Testis (tissue), 2 donors: ENCODE measurements at regions not wholly inside any gene's neighbourhood (a gene's known extent, or its start where the extent isn't known, plus 50 kb on each side); places are given as distances from the start of the nearest gene placed in this dataset.

Experiments used
- CTCF ChIP-seq, 3 experiments: fragments of 450-650 bp in 2 of 3; fragments of 200-600 bp in 1 of 3; sonication (generic) in 1 of 3; IDR thresholded peaks; one replicate each; pipeline ENCODE4 v1.5.1; 2016 to 2019; ENCODE audit warnings: antibody characterized with exemption in 3 of 3, mild to moderate bottlenecking in 2 of 3, moderate library complexity in 1 of 3
- POLR2A ChIP-seq: fragments of 450-650 bp; IDR thresholded peaks from one replicate; pipeline ENCODE4 v1.6.1; 2017; ENCODE audit warnings: antibody characterized with exemption, mild to moderate bottlenecking, moderate library complexity

- TF ChIP-seq POLR2A = no peak
- TF ChIP-seq CTCF (IDR thresholded peaks at IDR 0.05) = no peak
Observed at GRCh38 chr2:121943285-121943684, 187.8 kb downstream of the TSN start.
